ENCODE measurements at regions not wholly inside any gene's neighbourhood (a gene's known extent, or its start where the extent isn't known, plus 50 kb on each side); places are given as distances from the start of the nearest gene placed in this dataset.
"Not testable (repeated sequence)": the region's sequence is repeated elsewhere in the genome, so short reads cannot be mapped to it uniquely, and the experiment has no call there.

DNA sequence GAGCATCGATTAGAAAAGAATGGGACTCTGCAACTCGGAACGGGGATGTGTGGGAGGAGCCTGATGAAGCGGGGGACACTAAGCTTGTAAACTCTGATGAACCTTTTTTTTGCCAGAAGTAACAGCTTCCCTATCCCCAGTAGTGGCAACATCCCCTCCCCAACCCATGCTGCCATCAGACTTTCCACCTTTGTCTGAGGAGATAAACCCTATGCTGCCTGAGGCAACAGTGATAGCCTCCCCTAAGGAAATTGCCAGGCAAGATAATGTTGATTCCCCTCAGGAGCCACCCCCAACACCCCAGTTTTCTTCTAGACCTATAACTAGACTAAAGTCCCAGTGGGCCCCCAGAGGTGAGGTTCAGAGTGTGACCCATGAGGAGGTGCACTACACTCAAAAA lies 173.7 kb downstream of the AKR1D1 start:
- CTCF ChIA-PET = no interaction called here
- POLR2A ChIA-PET = no interaction called here
- Mint-ChIP-seq H3K4me3 (no peak overlapping the region), H3K27me3 (no peaks in the 10 kb centered on the region), H3K27ac (no peak overlapping the region), H3K4me1 (no peaks in the 10 kb centered on the region), H3K36me3 (ENCODE audit: low read depth) (no peaks in the 10 kb centered on the region), H3K9me3 (peaks cover 5% of the 10 kb centered on the region)
- DNase-seq = no peak

DNA sequence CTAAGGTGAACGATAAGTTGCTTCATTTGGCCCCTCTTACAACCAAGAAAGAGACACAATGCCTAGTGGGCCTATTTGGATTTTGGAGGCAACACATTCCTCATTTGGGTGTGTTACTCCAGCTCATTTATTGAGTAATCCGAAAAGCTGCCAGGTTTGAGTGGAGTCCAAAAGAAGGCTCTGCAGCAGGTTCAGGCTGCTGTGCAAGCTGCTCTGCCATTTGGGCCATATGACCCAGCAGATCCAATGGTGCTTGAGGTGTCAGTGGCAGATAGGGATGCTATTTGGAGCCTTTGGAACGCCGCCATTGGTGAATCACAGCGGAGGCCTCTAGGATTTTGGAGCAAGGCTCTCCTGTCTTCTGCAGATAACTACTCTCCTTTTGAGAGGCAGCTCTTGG lies 176.4 kb downstream of the AKR1D1 start:
- POLR2A ChIA-PET; CTCF ChIA-PET; H3K27ac Mint-ChIP-seq; H3K4me1 Mint-ChIP-seq; H3K27me3 Mint-ChIP-seq; H3K9me3 Mint-ChIP-seq; H3K36me3 Mint-ChIP-seq (ENCODE audit: low read depth); H3K4me3 Mint-ChIP-seq; DNase-seq: not testable (repeated sequence)

DNA sequence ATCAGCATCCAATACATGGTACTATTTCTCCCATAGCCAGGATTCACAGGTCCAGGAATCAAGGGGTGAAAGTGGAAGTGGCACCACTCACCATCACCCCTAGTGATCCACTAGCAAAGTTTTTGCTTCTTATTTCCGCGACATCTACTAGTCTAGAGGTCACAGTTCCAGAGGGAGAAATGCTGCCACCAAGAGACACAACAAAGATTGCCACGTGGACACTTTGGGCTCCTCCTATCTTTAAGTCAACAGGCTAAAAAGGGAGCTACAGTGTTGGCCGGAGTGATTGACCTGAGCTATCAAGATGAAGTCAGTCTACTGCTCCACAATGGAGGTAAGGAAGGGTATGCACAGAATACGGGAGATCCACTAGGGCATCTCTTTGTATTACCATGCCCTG lies 178.2 kb downstream of the AKR1D1 start:
- H3K36me3 Mint-ChIP-seq (ENCODE audit: low read depth) = no peaks in the 10 kb centered on the region
- POLR2A ChIA-PET = no interaction called here
- CTCF ChIA-PET = no interaction called here
- no peak overlapping the region for H3K27ac Mint-ChIP-seq
- H3K9me3 Mint-ChIP-seq = no peaks in the 10 kb centered on the region
- H3K27me3 Mint-ChIP-seq = peaks cover 5% of the 10 kb centered on the region
- H3K4me3 Mint-ChIP-seq = no peak overlapping the region
- DNase-seq = no peak
- H3K4me1 Mint-ChIP-seq = no peaks in the 10 kb centered on the region

DNA sequence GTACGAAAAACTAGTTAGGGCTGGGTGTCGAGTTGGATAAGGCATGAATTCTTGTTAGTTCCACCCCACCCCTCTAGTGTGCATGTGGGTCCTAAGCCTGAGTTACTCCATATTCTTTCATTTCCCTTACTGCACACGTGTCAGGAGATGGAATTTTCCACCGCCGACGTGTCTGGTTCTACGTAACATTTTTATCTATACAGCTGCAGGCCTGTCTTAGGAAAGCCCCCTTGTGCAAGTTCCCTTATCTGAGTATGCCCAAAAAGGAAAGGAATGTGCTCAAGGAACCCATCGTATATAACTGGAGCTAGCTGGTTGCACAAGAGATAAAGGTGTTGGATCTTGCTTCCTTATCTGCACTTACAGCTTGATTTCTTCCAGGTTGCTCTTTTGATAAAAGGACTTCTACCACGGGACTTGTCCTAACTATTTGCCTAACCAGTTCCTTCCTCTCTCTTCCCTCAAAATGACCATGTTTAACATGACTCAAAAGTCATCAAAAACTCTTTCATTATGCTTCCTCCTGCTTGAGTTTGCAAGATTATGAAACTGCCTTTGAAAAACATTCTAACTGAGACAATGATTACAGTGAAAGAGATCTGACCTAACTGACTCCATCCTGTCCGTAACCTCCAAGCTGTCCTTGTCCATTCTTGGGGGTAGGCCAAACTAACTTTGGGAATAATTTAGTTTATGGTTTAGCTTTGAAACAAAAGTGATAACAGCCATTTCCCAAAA lies 181.4 kb downstream of the AKR1D1 start:
- Mint-ChIP-seq H3K27ac (no peak overlapping the region), H3K4me1 (no peaks in the 10 kb centered on the region), H3K9me3 (no peaks in the 10 kb centered on the region), H3K36me3 (ENCODE audit: low read depth) (no peaks in the 10 kb centered on the region), H3K27me3 (peaks cover 5% of the 10 kb centered on the region), H3K4me3 (no peak overlapping the region)
- CTCF ChIA-PET = no interaction called here
- DNase-seq = no peak
- POLR2A ChIA-PET = no interaction called here

DNA sequence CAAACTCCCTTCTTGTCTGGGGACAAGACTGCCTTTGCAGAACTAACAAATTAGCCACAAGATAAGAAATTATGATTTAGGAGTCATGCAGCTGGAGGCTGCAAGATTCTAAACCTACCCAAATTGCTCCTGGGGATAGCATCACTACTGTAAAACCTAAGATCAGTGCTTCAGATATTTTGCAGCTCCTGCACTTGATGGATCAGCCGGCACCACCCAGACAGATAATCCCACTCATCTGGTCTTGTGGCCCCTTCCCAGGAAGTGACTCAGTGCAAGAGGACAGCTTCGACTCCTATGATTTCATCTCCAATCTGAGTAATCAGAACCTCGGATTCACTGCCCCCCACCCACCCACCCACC lies 181.9 kb downstream of the AKR1D1 start:
- Mint-ChIP-seq H3K4me1 (no peaks in the 10 kb centered on the region), H3K36me3 (ENCODE audit: low read depth) (no peaks in the 10 kb centered on the region), H3K4me3 (no peak overlapping the region), H3K9me3 (no peaks in the 10 kb centered on the region), H3K27me3 (peaks cover 5% of the 10 kb centered on the region), H3K27ac (no peak overlapping the region)
- POLR2A ChIA-PET = no interaction called here
- CTCF ChIA-PET = no interaction called here
- no peak for DNase-seq

DNA sequence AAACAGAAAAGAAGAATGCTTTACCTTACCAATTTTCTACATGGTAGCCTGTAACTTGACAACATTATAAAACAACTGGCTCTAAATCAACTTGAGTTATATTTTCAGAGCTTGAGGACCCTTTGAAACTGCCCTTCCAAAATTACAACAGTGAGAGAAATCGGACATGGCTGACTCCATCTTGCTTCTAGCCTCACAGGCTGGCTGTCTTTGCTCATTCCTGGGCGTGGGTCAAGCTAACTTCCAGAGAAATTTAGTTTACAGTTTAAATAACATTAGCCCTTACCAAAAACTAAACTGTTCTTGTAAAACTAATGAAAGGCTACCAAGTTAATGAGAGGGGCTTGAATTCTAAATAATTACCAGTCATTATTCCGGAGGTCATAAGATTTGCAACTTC lies 183.4 kb downstream of the AKR1D1 start:
- no peaks in the 10 kb centered on the region for H3K4me1 Mint-ChIP-seq
- ChIA-PET CTCF (no interaction called here), POLR2A (no interaction called here)

DNA sequence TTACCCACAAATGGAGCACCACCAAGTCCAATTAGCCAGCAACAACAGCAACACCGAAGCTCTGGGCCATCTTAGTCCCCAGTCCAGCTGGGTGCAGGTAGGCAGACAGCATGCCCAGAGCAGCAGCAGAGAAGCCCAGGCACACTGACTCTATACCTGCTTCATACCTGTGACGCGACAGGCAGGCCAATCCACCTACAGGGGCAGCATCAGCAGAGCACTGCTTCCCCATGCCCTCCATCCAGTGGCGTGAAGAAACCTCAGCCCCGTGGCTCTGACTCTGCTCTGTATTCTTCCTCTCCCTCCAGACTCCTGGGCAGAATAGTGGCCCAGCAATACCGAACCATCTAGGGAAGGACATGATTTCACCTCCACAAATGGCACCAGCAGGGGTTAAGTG lies 191.7 kb downstream of the AKR1D1 start:
- Mint-ChIP-seq H3K4me1 (no peaks in the 10 kb centered on the region), H3K36me3 (ENCODE audit: low read depth) (no peaks in the 10 kb centered on the region), H3K27ac (no peak overlapping the region), H3K4me3 (no peak overlapping the region), H3K27me3 (no peaks in the 10 kb centered on the region), H3K9me3 (no peaks in the 10 kb centered on the region)
- ChIA-PET CTCF (no interaction called here), POLR2A (no interaction called here)
- no peak for DNase-seq

More for the DNA sequence above, 183.4 kb downstream of the AKR1D1 start:
- peaks cover 5% of the 10 kb centered on the region for H3K27me3 Mint-ChIP-seq
- no peaks in the 10 kb centered on the region for H3K9me3 Mint-ChIP-seq
- no peak overlapping the region for H3K27ac Mint-ChIP-seq
- H3K4me3 Mint-ChIP-seq = no peak overlapping the region
- no peaks in the 10 kb centered on the region for H3K36me3 Mint-ChIP-seq (ENCODE audit: low read depth)
- DNase-seq = no peak

DNA sequence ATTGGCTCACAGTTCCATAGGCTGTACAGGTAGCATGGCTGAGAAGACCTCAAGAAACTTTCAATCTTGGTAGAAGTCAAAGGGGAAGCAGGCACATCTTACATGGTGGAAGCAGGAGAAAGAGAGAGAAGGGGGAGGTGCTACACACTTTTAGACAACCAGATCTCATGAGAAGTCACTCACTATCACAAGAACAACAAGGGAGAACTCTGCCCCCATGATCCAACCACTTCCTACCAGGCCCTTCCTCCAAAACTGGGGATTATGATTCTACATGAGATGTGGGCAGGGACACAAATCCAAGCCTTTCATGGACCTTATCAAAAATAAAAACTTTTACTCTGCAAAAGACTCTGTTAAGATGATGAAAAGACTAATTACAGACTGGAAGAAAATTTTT lies 183.2 kb upstream of the TRIM24 start:
- no peak overlapping the region for H3K27ac Mint-ChIP-seq
- no peaks in the 10 kb centered on the region for H3K36me3 Mint-ChIP-seq (ENCODE audit: low read depth)
- ChIA-PET POLR2A (no interaction called here), CTCF (no interaction called here)
- no peak overlapping the region for H3K4me3 Mint-ChIP-seq
- H3K4me1 Mint-ChIP-seq = no peaks in the 10 kb centered on the region
- no peaks in the 10 kb centered on the region for H3K9me3 Mint-ChIP-seq
- H3K27me3 Mint-ChIP-seq = peaks cover 2% of the 10 kb centered on the region
- DNase-seq = no peak

DNA sequence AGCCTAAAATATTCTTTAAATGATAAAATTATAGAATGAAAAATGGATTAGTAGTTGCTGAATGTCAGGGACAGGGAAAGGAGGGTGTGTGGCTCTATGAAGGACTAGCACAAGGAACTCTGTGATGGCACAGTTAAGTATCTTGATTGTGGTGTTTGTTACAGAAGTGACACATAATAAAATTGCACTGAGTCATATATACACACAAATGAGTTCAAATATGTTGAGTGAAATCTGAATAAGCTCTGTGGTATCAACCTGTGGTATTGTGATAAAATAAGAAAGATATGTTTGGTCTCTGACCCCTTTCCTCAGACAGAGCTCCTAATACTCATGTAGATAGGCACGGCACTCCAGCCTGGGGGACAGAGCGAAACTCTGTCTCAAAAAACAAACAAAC lies 181.5 kb upstream of the TRIM24 start:
- CTCF ChIA-PET = no interaction called here
- no peak overlapping the region for H3K4me3 Mint-ChIP-seq
- DNase-seq = no peak
- no peaks in the 10 kb centered on the region for H3K4me1 Mint-ChIP-seq
- no peaks in the 10 kb centered on the region for H3K9me3 Mint-ChIP-seq
- no peak overlapping the region for H3K27ac Mint-ChIP-seq
- H3K27me3 Mint-ChIP-seq = peaks cover 2% of the 10 kb centered on the region
- POLR2A ChIA-PET = no interaction called here
- no peaks in the 10 kb centered on the region for H3K36me3 Mint-ChIP-seq (ENCODE audit: low read depth)

DNA sequence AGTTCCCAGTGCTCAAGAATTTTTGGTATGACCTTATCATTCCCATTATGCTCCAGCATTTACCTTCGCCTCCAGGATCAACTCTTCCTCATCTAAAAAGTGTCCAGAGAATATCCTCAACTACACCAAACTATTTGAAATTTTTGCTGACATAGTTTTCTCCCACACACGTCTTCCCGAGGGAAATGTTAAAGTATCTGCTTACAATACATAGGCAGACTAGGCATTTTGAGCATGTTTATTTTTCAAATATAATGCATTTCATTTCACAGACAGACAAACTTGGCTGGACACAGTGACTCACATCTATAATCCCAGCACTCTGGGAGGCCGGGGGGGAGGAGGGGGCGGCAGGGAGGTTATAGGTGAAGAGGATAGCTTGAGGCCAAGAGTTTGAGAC lies 177.1 kb upstream of the TRIM24 start:
- ChIA-PET CTCF (no interaction called here), POLR2A (no interaction called here)
- no peaks in the 10 kb centered on the region for H3K4me1 Mint-ChIP-seq
- no peak overlapping the region for H3K27ac Mint-ChIP-seq
- no peak overlapping the region for H3K4me3 Mint-ChIP-seq
- no peaks in the 10 kb centered on the region for H3K9me3 Mint-ChIP-seq
- H3K36me3 Mint-ChIP-seq (ENCODE audit: low read depth) = no peaks in the 10 kb centered on the region
- no peak for DNase-seq
- H3K27me3 Mint-ChIP-seq = peaks cover 2% of the 10 kb centered on the region

DNA sequence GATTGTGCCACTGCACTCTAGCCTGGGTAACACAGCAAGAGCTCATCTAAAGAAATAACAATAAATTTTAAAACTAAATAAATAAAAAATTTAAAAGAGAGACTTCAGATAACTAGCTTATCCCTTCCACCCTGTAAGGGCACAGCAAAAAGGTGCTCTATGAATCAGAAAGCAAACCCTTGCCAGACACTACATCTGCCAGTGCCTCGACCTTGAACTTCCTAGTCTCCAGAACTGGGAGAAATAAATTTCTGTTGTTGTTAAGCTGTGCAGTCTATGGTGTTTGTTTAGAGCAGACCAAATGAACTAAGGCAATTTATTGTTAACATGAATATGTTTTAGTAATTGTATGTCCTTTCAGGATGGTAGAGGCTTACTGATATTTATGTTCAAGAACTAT lies 174.9 kb upstream of the TRIM24 start:
- Mint-ChIP-seq H3K9me3 (peaks cover 3% of the 10 kb centered on the region), H3K27ac (no peak overlapping the region), H3K27me3 (peaks cover 2% of the 10 kb centered on the region), H3K36me3 (ENCODE audit: low read depth) (no peaks in the 10 kb centered on the region), H3K4me1 (no peaks in the 10 kb centered on the region), H3K4me3 (no peak overlapping the region)
- no peak for DNase-seq
- ChIA-PET CTCF (interaction anchor here (1.3 kb wide), 1 partner anchor 16 kb away, joined by 3 read pairs; no protein-coding TSS in a partner anchor), POLR2A (no interaction called here)

DNA sequence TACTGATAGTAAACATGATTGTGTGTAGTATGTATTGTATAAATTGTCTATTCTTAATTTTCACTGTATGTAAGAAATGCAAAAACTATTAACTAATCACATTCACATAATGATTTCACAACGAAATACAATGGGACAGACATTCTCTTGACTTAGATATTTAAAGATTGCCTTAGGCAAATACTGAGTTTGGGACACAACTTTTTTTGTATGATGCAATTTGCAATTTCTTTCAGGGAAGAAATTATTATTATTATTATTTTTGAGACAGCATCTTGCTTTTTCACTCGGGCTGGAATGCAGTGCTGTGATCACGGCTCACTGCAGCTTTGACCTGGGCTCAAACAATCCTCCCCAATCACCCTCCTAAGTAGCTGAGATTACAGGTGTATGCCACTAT lies 173.2 kb upstream of the TRIM24 start:
- no peaks in the 10 kb centered on the region for H3K36me3 Mint-ChIP-seq (ENCODE audit: low read depth)
- no peak overlapping the region for H3K27ac Mint-ChIP-seq
- no peak overlapping the region for H3K4me3 Mint-ChIP-seq
- no peaks in the 10 kb centered on the region for H3K4me1 Mint-ChIP-seq
- ChIA-PET POLR2A (no interaction called here), CTCF (no interaction called here)
- H3K9me3 Mint-ChIP-seq = peaks cover 3% of the 10 kb centered on the region
- no peak for DNase-seq
- H3K27me3 Mint-ChIP-seq = peaks cover 2% of the 10 kb centered on the region

DNA sequence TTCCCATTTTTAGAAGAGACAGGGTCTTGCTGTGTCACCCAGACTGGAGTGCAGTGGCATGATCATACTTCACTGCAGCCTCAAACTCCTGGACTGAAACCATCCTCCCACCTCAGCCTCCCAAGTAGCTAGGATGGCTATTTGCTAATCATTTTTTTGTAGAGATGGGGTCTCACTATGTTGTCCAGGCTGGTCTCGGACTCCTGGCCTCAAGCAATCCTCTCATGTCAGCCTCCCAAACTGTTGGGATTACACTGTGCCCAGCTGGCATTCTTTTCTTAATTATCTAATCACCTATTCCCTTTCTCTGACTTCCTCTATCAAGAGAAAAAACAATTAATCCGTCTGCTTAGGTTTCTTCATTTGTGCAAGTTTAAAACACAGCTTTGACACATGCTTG lies 172.5 kb upstream of the TRIM24 start:
- Mint-ChIP-seq H3K4me3 (no peak overlapping the region), H3K4me1 (no peaks in the 10 kb centered on the region), H3K9me3 (peaks cover 3% of the 10 kb centered on the region), H3K27ac (no peak overlapping the region), H3K36me3 (ENCODE audit: low read depth) (no peaks in the 10 kb centered on the region), H3K27me3 (peaks cover 2% of the 10 kb centered on the region)
- POLR2A ChIA-PET = no interaction called here
- CTCF ChIA-PET = no interaction called here
- DNase-seq = no peak

DNA sequence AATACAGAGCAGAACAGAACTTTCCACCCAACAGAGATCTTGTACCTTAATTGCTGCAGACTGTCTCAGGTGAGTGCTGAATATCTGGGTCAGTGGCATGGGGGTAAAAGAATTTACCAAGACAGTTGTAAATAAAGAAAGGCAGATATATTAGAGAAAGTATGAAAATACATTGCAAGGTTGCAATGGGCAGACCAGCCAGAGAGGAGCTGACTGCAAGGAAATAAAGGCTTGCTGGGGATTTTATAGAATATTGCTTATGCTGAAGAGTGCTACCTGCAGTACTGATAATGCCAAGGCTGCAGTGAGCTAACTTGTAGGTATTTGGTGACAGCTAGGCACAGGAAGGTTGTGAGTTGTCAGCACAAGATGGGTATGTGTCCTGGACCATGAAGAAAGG lies 171.0 kb upstream of the TRIM24 start:
- Mint-ChIP-seq H3K4me3 (no peak overlapping the region), H3K27ac (no peak overlapping the region), H3K9me3 (peaks cover 3% of the 10 kb centered on the region), H3K4me1 (no peaks in the 10 kb centered on the region), H3K36me3 (ENCODE audit: low read depth) (no peaks in the 10 kb centered on the region), H3K27me3 (peaks cover 2% of the 10 kb centered on the region)
- DNase-seq = no peak
- POLR2A ChIA-PET = no interaction called here
- CTCF ChIA-PET = no interaction called here

DNA sequence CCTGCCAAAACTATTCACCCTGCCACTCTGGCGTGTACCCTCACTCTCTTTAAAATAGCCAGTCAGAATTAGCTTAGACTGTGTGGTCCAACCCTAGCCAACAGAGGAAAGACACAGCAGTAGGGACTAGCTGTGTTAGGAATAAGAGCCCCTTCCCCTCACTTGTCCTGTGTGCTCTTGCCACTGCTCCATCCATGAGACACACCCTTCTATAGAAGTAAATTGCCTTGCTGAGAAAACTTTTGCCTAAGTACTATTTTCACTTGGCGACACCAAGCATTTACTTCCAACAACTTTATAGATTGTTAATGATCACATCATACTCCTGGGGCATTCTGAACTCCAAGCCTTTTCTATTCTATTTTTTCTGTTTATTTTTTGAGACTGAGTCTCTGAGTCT lies 170.2 kb upstream of the TRIM24 start:
- Mint-ChIP-seq H3K4me3 (no peak overlapping the region), H3K27ac (no peak overlapping the region), H3K4me1 (no peaks in the 10 kb centered on the region), H3K27me3 (peaks cover 2% of the 10 kb centered on the region), H3K36me3 (ENCODE audit: low read depth) (no peaks in the 10 kb centered on the region), H3K9me3 (peaks cover 3% of the 10 kb centered on the region)
- ChIA-PET POLR2A (no interaction called here), CTCF (no interaction called here)
- no peak for DNase-seq

Data from activated CD4-positive, alpha-beta memory T cell treated with anti-CD3 and anti-CD28 coated beads, Interleukin-2, amount 10 ng/mL, durations not matched to agents 7 days and 5 days (primary cell).